WTC11 (cell line): ENCODE measurements at regions not wholly inside any gene's neighbourhood (a gene's known extent, or its start where the extent isn't known, plus 50 kb on each side); places are given as distances from the start of the nearest gene placed in this dataset.

Experiments used
- ATF1 ChIP-seq: sonication (generic); formaldehyde crosslinking; IDR thresholded peaks from 2 replicates; pipeline ENCODE4 v1.8.1; 2023; ENCODE audit warnings: mild to moderate bottlenecking, moderate library complexity, missing genetic modification reagents
- TF ChIP-seq, protein P1 (sequence below): fragments of 200-600 bp; IDR thresholded peaks from 2 replicates; pipeline ENCODE4 v1.8.0; 2022; ENCODE audit warnings: antibody characterized with exemption
- TF ChIP-seq, protein P2 (sequence below): sonication (generic); formaldehyde crosslinking; IDR thresholded peaks from 2 replicates; pipeline ENCODE4 v1.8.0; 2023; ENCODE audit warnings: missing genetic modification reagents, mild to moderate bottlenecking, borderline replicate concordance
- TF ChIP-seq, protein P3 (sequence below): sonication (generic); formaldehyde crosslinking; IDR thresholded peaks from 2 replicates; pipeline ENCODE4 v1.8.1; 2023; ENCODE audit warnings: mild to moderate bottlenecking, moderate library complexity, missing genetic modification reagents

DNA sequence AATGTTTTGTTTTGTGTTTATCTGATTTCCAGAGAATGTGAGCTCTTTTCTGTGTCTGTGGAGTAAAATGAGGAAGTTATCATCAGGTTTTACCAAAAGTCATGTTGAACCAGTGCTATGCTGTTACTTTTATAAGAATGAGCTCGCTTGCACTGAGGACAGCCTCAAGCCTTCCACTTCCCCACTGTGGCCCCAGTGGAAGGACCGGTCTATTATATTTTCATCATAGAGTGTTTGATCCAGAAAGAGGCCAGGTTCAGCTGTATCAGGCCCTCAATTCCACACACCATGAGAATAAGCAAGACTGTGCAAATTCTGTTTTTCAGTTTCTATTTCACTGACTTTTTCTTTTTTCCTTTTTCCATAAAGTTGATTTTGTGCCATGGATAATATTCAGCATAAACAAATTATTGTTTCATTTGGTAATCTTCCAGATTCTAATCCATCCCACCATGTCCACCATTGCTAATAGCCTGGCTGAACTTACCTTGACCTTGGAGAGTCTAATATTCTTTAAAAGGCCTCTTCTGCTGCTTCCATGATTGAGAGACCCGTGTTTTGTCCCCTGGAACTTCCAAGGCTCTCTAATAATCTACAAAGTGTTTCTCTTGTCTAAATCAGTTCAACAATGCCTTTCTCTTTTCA, 286.2 kb downstream of the THBS2 start:
- TF ChIP-seq, protein P1, sequence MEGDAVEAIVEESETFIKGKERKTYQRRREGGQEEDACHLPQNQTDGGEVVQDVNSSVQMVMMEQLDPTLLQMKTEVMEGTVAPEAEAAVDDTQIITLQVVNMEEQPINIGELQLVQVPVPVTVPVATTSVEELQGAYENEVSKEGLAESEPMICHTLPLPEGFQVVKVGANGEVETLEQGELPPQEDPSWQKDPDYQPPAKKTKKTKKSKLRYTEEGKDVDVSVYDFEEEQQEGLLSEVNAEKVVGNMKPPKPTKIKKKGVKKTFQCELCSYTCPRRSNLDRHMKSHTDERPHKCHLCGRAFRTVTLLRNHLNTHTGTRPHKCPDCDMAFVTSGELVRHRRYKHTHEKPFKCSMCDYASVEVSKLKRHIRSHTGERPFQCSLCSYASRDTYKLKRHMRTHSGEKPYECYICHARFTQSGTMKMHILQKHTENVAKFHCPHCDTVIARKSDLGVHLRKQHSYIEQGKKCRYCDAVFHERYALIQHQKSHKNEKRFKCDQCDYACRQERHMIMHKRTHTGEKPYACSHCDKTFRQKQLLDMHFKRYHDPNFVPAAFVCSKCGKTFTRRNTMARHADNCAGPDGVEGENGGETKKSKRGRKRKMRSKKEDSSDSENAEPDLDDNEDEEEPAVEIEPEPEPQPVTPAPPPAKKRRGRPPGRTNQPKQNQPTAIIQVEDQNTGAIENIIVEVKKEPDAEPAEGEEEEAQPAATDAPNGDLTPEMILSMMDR: no peak
- TF ChIP-seq, protein P2, sequence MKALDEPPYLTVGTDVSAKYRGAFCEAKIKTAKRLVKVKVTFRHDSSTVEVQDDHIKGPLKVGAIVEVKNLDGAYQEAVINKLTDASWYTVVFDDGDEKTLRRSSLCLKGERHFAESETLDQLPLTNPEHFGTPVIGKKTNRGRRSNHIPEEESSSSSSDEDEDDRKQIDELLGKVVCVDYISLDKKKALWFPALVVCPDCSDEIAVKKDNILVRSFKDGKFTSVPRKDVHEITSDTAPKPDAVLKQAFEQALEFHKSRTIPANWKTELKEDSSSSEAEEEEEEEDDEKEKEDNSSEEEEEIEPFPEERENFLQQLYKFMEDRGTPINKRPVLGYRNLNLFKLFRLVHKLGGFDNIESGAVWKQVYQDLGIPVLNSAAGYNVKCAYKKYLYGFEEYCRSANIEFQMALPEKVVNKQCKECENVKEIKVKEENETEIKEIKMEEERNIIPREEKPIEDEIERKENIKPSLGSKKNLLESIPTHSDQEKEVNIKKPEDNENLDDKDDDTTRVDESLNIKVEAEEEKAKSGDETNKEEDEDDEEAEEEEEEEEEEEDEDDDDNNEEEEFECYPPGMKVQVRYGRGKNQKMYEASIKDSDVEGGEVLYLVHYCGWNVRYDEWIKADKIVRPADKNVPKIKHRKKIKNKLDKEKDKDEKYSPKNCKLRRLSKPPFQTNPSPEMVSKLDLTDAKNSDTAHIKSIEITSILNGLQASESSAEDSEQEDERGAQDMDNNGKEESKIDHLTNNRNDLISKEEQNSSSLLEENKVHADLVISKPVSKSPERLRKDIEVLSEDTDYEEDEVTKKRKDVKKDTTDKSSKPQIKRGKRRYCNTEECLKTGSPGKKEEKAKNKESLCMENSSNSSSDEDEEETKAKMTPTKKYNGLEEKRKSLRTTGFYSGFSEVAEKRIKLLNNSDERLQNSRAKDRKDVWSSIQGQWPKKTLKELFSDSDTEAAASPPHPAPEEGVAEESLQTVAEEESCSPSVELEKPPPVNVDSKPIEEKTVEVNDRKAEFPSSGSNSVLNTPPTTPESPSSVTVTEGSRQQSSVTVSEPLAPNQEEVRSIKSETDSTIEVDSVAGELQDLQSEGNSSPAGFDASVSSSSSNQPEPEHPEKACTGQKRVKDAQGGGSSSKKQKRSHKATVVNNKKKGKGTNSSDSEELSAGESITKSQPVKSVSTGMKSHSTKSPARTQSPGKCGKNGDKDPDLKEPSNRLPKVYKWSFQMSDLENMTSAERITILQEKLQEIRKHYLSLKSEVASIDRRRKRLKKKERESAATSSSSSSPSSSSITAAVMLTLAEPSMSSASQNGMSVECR: no peak
- no peak for TF ChIP-seq ATF1 (CRISPR knock-in tag)
- TF ChIP-seq, protein P3, sequence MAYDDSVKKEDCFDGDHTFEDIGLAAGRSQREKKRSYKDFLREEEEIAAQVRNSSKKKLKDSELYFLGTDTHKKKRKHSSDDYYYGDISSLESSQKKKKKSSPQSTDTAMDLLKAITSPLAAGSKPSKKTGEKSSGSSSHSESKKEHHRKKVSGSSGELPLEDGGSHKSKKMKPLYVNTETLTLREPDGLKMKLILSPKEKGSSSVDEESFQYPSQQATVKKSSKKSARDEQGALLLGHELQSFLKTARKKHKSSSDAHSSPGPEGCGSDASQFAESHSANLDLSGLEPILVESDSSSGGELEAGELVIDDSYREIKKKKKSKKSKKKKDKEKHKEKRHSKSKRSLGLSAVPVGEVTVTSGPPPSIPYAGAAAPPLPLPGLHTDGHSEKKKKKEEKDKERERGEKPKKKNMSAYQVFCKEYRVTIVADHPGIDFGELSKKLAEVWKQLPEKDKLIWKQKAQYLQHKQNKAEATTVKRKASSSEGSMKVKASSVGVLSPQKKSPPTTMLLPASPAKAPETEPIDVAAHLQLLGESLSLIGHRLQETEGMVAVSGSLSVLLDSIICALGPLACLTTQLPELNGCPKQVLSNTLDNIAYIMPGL (CRISPR knock-in tag): no peak
